Astrocyte of the cerebellum (primary cell): ENCODE measurements at regions not wholly inside any gene's neighbourhood (a gene's known extent, or its start where the extent isn't known, plus 50 kb on each side); places are given as distances from the start of the nearest gene placed in this dataset.

ENCODE experiments used
- DNase-seq: peaks from one replicate; pipeline ENCODE4 v3.0.0-alpha.2; 2011; ENCODE audit warnings: low read depth
- H3K4me3 ChIP-seq: 2 replicates; pipeline ENCODE4 v1.5.1; 2011; ENCODE audit warnings: mild to moderate bottlenecking, low read depth, low read length, moderate library complexity
- CTCF ChIP-seq: IDR thresholded peaks from 2 replicates; pipeline ENCODE4 v1.5.1; 2012; ENCODE audit warnings: low read length, low read depth, moderate library complexity, mild to moderate bottlenecking; ENCODE audit errors: missing control alignments
- in situ Hi-C: cut with HindIII; loops from 2 replicates; pipeline ENCODE4 v1.10.0; 2017; ENCODE audit warnings: low sequenced_read_pairs

DNA sequence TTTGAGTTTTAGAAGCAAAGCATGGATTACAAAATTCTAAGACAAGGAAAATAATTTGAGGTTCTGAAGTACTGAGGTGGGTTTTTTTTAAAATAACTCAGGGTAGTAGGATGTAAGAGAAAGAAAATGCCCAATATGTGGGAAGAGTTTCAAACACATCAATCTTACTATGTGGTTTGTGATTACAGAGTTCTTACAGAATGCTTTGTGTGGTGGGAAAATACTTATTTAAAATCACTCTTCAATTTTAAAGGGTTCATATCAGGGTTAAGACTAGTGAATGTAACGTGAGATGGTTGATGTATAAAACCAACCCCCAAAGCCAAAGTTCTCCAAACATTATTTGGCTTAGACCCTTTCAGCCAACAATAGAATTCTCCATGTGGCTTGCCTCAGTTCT lies 173.5 kb downstream of the UBE2E3 start:
- no peak overlapping the region for H3K4me3 ChIP-seq
- DNase-seq, result peak; percentile 32
- TF ChIP-seq CTCF, result no peak
- in situ Hi-C loops, result no loop called here

DNA sequence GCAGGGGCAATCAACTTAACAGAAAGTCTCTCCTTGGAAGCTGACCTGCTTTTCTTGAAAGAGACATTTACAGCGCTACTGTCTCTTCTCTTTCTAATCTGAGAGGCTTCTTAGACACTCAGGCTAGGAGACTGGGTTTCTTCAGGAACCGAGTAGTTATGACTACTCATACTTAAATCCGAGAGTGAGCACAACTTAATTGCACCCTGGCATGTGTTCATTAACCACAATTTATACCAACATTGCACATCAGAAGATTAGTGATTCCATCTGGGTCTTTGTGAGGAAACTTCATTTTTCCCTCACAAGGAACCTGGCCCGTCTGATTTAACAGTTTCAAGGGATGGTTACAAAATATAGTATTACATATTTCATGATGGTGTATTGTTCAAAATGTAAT lies 176.9 kb downstream of the UBE2E3 start:
- in situ Hi-C loops, result no loop called here
- DNase-seq, result no peak
- no peak overlapping the region for H3K4me3 ChIP-seq
- TF ChIP-seq CTCF, result no peak

- no peak overlapping the region for H3K4me3 ChIP-seq
- in situ Hi-C loops, result no loop called here
- DNase-seq, result no peak
- no peak for TF ChIP-seq CTCF
These were observed 178.0 kb downstream of the UBE2E3 start for GRCh38 chr2:181158427-181158826.

GRCh38 chr2:181161615-181162014 lies 181.2 kb downstream of the UBE2E3 start:
- DNase-seq, result no peak
- no peak for TF ChIP-seq CTCF
- no peak overlapping the region for H3K4me3 ChIP-seq
- in situ Hi-C loops, result no loop called here

DNA sequence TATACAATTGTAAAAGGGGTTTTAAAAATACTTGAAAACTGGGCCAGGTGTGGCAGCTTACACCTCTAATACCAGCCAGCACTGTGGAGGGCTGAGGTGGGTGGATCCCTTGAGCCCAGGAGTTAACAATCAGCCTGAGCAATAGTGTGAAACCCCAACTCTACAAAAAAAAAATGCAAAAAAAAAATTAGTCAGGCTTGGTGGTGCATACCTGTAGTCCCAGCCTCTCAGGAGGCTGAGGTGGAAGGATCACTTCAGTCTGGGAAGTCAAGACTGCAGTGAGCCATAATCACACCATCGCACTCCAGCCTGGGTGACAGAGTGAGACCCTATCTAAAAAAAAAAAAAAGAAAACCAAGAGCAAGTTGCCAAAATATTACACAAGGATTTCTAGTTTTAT lies 182.7 kb downstream of the UBE2E3 start:
- TF ChIP-seq CTCF, result no peak
- no peak for DNase-seq
- in situ Hi-C loops, result no loop called here
- H3K4me3 ChIP-seq, result no peak overlapping the region

DNA sequence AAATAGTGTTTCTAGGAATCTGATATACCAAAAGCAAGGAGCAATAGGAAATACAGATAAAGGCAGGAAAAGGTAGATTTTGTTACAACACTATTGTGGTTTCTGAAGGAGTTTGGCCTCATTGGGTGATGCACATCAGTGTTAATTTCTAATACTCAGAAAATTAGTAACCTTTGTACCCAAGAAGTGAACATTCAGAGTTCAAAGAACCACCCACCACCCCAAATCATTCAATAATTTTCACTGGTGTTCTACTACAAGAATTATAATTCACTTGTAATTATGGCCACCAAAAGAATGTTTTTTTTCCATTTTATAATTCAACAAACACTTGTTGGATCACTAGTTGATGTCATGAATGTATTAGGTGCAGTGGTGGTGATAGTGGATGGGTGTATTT lies 183.3 kb downstream of the UBE2E3 start:
- no peak for DNase-seq
- in situ Hi-C loops, result no loop called here
- no peak for TF ChIP-seq CTCF
- no peak overlapping the region for H3K4me3 ChIP-seq

GRCh38 chr2:181164699-181165098 lies 184.3 kb downstream of the UBE2E3 start:
- in situ Hi-C loops, result no loop called here
- TF ChIP-seq CTCF, result no peak
- H3K4me3 ChIP-seq, result no peak overlapping the region
- DNase-seq, result no peak
